Ascending aorta (tissue), 2 donors: ENCODE measurements at regions not wholly inside any gene's neighbourhood (a gene's known extent, or its start where the extent isn't known, plus 50 kb on each side); places are given as distances from the start of the nearest gene placed in this dataset.
A peak's percentile ranks its signal among the peaks of the same experiment; 100 is the strongest.

Experiments used
- DNase-seq, 2 donors: peaks; one replicate each; pipeline ENCODE4 v3.0.0-alpha.2; 2019; ENCODE audit warnings: low spot score in 2 of 2
- H3K27ac ChIP-seq, 2 donors: fragments of 200-600 bp; sonication (generic); one replicate each; pipeline ENCODE4 v1.5.1; 2016 to 2017; ENCODE audit warnings: mild to moderate bottlenecking in 1 of 2
- H3K27me3 ChIP-seq: fragments of 200-600 bp; sonication (generic); one replicate; pipeline ENCODE4 v1.5.1; 2017
- H3K36me3 ChIP-seq, 2 donors: fragments of 200-600 bp; sonication (generic); one replicate each; pipeline ENCODE4 v1.5.1; 2016
- H3K4me1 ChIP-seq, 2 donors: fragments of 200-600 bp; sonication (generic); one replicate each; pipeline ENCODE4 v1.5.1; 2016 to 2017; ENCODE audit warnings: mild to moderate bottlenecking in 1 of 2
- H3K4me3 ChIP-seq, 2 donors: fragments of 200-600 bp; sonication (generic); one replicate each; pipeline ENCODE4 v1.5.1; 2016 to 2017; ENCODE audit warnings: mild to moderate bottlenecking in 1 of 2
- H3K9me3 ChIP-seq, 2 donors: fragments of 200-600 bp; sonication (generic); one replicate each; pipeline ENCODE4 v1.5.1; 2016
- CTCF ChIP-seq, 3 experiments: fragments of 200-600 bp in 2 of 3; fragments of 450-650 bp in 1 of 3; sonication (generic) in 2 of 3; IDR thresholded peaks; one replicate each; pipeline ENCODE4 v1.5.1; 2016 to 2019; ENCODE audit warnings: antibody characterized with exemption in 3 of 3, mild to moderate bottlenecking in 1 of 3, moderate library complexity in 1 of 3
- intact Hi-C: fragments of 100-400 bp; cut with DNase I; formaldehyde crosslinking; loops from one replicate; pipeline ENCODE4 v1.15.1; 2023

GRCh38 chr6:44524476-44525227, 137.1 kb downstream of the CDC5L start:
- Histone ChIP-seq H3K4me3 (no peak overlapping the region), H3K9me3 (peaks cover 0 to 5% of the 10 kb centered on the region in 2 donors), H3K36me3 (no peaks in the 10 kb centered on the region), H3K27me3 (no peaks in the 10 kb centered on the region), H3K27ac (no peak overlapping the region), H3K4me1 (no peaks in the 10 kb centered on the region)
- no peak for TF ChIP-seq CTCF (IDR thresholded peaks at IDR 0.05)
- DNase-seq = no peak
- intact Hi-C loops = no loop called here

- intact Hi-C loops = no loop called here
- peaks cover 0 to 5% of the 10 kb centered on the region in 2 donors for H3K9me3 ChIP-seq
- DNase-seq = no peak
- no peak overlapping the region for H3K27ac ChIP-seq
- H3K27me3 ChIP-seq = no peaks in the 10 kb centered on the region
- TF ChIP-seq CTCF (IDR thresholded peaks at IDR 0.05) = no peak
- no peak overlapping the region for H3K4me3 ChIP-seq
- H3K36me3 ChIP-seq = no peaks in the 10 kb centered on the region
- H3K4me1 ChIP-seq = no peaks in the 10 kb centered on the region
Observed at GRCh38 chr6:44525761-44526351, 138.3 kb downstream of the CDC5L start.

- no peaks in the 10 kb centered on the region for H3K4me1 ChIP-seq
- no peak overlapping the region for H3K4me3 ChIP-seq
- H3K27me3 ChIP-seq = no peaks in the 10 kb centered on the region
- no peak for TF ChIP-seq CTCF (IDR thresholded peaks at IDR 0.05)
- DNase-seq = no peak
- no peaks in the 10 kb centered on the region for H3K36me3 ChIP-seq
- no peak overlapping the region for H3K27ac ChIP-seq
- no peaks in the 10 kb centered on the region for H3K9me3 ChIP-seq
- intact Hi-C loops = no loop called here
Observed at GRCh38 chr6:44527181-44527580, 139.7 kb downstream of the CDC5L start.

GRCh38 chr6:44527583-44528369, 140.3 kb downstream of the CDC5L start:
- intact Hi-C loops = no loop called here
- TF ChIP-seq CTCF (IDR thresholded peaks at IDR 0.05) = no peak

GRCh38 chr6:44528370-44528644, 140.8 kb downstream of the CDC5L start:
- peak in 1 of 2 donors; percentile 41 for DNase-seq

More at GRCh38 chr6:44527583-44528369, 140.3 kb downstream of the CDC5L start:
- DNase-seq = peak in 1 of 2 donors; percentile 46
- H3K4me1 ChIP-seq = no peaks in the 10 kb centered on the region
- no peak overlapping the region for H3K4me3 ChIP-seq
- no peak overlapping the region for H3K27ac ChIP-seq
- no peaks in the 10 kb centered on the region for H3K36me3 ChIP-seq
- H3K9me3 ChIP-seq = no peaks in the 10 kb centered on the region
- no peaks in the 10 kb centered on the region for H3K27me3 ChIP-seq

More at GRCh38 chr6:44528370-44528644, 140.8 kb downstream of the CDC5L start:
- H3K9me3 ChIP-seq = no peaks in the 10 kb centered on the region
- no peaks in the 10 kb centered on the region for H3K36me3 ChIP-seq
- no peaks in the 10 kb centered on the region for H3K4me1 ChIP-seq
- no peak overlapping the region for H3K27ac ChIP-seq
- no peak overlapping the region for H3K4me3 ChIP-seq
- no peak for TF ChIP-seq CTCF (IDR thresholded peaks at IDR 0.05)
- intact Hi-C loops = no loop called here
- no peaks in the 10 kb centered on the region for H3K27me3 ChIP-seq
